ENCODE measurements at regions not wholly inside any gene's neighbourhood (a gene's known extent, or its start where the extent isn't known, plus 50 kb on each side); places are given as distances from the start of the nearest gene placed in this dataset.
"Not testable (repeated sequence)": the region's sequence is repeated elsewhere in the genome, so short reads cannot be mapped to it uniquely, and the experiment has no call there.

DNA sequence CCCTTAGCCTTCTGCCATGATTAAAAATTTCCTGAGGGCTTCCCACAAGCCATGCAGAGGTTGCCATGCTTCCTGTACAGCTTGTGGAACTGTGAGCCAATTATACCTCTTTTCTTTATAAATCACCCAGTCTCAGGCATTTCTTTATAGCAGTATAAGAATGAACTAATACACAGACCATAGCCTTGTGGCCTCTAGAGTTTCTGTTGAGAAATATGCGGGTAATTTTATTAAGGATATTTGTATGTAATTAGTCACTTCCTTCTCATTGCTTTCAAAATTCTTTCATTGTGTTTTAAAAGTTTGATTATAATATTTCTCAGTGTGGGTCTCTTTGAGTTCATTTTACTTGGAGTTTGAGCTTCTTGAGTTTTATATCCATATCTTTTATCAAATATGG lies 484.9 kb downstream of the COL12A1 start:
- no peak for DNase-seq (ENCODE audit: low spot score)

DNA sequence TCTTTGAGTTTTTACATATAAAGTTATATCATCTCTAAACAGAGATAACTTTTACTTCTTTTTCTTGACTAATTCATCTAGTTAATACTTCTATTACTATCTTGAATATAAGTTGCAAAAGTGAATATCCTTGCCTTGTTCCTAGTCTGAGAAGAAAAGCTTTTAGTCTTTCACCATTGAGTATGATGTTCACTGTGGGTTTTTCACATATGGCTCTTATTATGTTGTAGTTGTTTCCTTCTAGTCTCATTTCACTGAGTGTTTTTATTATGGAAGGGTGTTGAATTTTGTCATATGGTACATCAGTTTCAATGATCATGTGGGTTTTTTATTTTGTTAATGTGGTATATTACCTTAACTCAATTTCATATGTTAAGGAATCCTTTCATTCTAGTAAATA lies 488.3 kb downstream of the COL12A1 start:
- no peak for DNase-seq (ENCODE audit: low spot score)

DNA sequence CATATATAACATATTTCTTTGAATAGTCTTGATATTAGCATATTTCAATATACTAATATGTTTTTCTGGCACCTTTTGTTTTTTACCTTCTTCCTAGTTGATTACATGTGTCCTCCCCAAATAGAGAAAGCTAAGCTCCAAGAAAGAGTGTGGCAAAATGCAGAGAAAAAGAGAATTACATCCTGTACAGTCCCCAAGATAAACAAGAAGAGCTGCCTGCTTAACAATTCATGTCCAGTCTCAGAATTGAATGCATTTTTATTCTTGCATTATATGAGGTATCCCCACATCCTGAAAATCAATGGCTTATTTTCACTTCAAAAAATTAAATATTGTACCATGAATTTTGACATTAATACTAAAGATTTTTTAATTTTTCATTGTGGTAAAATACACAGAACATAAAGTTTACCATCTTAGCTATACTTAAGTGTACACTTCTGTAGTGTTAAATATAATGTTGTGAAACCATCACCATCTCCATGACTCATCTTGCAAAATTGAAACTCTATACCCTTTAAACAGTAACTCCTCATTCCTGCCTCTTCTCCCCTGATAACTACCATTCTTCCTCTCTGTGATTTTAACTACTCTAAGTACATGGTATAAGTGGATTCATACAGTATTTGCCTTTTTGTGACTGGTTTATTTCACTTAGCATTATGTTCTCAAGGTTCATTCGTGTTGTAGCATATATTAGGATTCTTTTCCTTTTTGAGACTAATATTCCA lies 490.3 kb downstream of the COL12A1 start:
- DNase-seq (ENCODE audit: low spot score): peak; percentile 1

DNA sequence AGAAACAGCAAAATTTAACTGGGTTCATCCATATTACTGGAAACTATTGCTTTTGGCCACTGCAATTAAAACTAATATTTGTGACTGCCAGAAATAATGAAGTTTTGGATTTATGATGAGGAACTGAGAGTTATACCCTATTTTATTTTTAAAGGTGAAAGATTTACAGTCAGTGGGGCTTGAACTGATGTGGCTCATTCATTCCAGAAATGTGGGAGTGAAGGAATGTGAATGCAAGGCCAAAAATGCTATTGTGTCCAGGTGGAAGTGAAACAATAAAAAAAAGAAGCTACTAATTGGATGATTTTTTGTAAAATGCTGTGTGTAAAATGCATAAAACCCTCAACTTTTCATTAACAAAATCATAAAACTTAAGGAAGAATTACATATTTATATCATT lies 491.9 kb downstream of the COL12A1 start:
- DNase-seq (ENCODE audit: low spot score): no peak

DNA sequence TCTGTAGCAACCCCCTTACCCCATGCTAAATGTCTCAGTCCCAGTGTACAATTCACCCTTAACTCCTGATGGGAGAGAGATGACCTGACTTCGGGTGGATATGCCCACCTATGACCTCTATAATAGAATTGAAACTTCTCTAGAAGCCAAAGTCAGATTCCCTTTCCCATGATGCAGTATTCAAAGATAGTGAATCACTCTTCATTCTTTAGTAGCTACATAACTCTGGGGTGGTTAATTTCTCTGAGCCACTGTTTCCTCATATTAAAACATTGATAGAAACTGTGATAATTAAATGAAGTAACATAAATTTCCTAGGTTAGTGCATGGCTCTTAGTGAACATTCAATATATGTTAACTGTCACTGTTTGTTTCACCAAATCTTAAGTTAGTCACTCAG lies 500.4 kb downstream of the COL12A1 start:
- no peak for DNase-seq (ENCODE audit: low spot score)

DNA sequence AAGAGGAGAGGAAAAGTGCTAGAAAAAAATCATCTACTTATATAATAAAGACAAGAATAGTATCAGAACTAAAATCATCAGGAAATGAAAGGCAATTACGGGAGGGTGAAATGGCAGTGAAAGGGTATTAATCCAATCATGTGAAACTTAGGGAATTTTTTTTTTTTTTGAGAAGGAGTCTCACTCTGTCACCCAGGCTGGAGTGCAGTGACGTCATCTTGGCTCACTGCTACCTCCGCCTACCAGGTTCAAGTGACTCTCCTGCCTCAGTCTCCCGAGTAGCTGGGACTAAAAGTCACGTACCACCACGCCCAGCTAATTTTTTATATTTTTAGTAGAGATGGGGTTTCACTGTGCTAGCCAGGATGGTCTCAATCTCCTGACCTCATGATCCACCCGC lies 501.3 kb downstream of the COL12A1 start:
- DNase-seq (ENCODE audit: low spot score): not testable (repeated sequence)

DNA sequence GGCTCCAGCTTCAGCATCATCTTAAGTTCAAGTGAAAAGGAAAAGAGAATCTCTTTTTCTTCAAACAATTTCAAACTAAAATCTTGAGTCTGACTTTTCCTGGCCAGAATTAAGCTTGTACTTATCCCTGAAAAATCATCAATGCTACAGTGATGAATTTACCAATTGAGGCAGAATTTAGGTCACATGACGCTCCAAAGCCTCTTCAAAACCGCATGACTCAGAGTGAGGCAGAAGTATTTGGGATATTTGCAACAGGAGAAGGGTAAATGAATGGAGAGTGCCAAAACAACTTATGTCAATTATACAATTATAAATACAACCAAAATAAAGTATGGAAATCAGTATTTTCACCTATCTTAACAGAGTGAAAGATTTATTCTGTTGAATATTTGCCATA lies 515.5 kb downstream of the COL12A1 start:
- DNase-seq (ENCODE audit: low spot score): no peak

DNA sequence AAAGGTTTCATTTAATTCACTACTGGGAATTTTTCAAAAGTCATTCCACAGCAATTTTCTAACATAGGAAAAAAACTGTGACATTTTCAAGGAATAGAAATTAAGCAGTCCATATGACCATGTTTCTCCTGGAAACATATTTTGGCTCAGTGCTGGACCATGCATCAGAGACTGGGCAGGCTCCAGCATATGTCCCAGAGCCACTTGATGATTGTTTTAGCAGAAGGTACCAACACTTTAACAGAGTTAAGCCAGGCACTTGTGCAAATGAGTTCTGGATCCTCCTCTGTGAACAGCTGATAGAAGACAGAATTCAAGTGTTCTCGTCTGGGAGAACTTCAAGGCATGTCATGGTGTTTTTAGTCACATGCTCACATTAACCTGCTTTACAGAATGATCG lies 516.3 kb downstream of the COL12A1 start:
- no peak for DNase-seq (ENCODE audit: low spot score)

DNA sequence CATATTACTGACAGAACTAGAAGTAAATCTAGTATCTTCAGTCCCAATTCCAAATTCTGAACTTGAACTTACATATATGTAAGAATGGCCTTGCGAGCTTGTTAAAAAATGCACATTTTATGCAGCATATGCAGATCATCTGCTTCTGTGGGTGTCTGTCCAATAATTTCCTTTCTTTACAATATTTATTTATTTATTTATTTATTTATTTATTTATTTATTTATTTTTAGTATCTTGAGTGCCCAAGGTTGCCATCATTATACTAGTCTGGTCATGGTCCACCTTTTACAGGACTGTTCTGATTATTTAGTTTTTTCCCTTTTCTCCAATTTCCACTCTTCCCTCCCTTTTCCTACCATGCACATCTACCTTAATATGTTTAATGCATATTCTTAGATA lies 528.4 kb downstream of the COL12A1 start:
- DNase-seq (ENCODE audit: low spot score): no peak

DNA sequence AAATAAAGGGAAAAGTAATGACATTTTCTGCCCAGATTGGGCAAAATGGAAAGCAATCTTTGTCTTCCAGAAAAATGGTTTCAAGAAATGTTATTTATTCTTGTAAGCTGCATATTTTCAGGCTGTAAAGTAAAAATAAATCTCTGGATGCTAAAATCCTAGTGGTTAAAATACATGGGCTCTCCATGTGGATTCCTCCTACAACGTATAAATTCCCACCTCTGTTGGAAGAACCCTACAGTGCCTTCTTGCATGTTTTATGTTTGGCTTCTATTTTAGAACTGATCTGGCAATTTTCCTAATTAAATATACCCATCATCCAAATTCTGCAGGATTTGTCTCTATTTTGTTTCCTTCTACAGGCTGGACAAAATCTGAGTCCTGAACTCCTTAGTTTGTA lies 528.9 kb downstream of the COL12A1 start:
- no peak for DNase-seq (ENCODE audit: low spot score)

DNA sequence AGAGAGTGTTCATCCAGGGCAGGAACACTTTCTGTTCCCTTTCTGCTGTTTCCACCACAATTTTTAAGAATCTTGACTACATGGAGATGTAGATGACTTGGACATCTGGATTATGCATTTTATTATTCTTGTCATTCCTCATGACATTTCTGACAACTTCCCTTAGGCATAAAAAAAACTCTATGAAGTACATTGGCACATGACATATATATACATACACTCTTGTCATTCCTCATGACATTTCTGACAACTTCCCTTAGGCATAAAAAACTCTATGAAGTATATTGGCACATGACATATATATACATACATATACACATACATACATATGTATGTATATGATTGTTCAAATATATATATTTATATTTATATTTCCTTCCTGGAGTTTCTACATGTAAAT lies 531.5 kb downstream of the COL12A1 start:
- no peak for DNase-seq (ENCODE audit: low spot score)

DNA sequence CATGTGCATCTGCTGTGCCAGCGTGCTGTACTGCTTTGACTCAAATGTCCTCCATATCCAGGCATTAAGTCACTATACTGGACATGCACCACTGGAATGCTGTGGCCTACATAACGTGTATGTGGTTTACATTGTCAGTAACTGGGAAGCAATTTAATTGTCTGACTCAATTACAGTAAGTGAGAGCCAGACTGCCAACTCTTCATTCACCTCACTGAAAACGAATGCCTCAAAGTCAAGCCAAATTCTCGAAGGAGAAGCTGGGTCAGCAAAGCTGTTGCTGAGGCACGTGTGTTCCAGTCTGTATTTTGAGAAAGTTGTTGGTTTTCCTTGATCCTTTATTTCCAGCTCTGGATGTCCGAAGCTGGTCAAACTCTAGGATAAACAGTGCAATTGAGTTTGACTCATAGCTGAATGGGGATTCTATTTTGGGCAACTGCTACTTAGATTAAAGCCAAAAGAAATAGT lies 534.3 kb downstream of the COL12A1 start:
- DNase-seq (ENCODE audit: low spot score): peak; percentile 57

DNA sequence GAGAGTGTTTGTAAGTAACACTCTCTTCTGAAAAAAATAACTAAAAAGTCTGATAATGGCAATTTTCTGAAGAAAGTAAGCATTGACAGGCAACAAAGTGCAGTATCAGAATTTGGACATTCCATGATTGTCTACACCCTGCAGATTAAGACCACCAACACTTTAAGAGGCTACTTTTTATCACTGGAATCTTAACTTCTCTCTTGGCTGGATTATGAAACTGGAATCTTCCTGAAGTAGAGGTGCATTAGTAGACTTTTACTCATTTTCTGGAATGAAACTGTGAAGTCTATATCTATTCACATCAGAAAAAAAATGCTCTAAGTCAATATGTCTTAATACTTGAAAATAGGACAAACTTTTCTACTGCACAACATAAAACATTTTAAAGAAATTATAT lies 547.5 kb downstream of the COL12A1 start:
- DNase-seq (ENCODE audit: low spot score): no peak

DNA sequence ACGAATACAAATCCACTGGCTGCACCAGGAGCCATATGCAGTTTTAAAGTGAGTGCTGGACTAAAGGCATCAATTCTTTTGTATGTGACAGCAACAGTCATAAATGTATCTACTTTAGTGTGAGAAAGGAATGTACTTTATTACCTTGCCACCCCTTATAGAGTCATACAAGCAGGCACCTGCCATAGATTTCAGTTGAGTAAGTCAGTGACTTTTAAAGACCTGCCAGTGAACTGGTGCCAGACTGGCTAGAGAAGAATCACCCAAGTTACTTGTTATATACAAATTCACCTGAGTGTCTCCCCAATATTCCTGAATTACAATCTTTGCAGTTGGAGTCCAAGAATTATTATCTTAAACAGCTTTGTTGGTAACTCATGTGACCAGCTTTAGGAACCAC lies 547.9 kb downstream of the COL12A1 start:
- no peak for DNase-seq (ENCODE audit: low spot score)

DNA sequence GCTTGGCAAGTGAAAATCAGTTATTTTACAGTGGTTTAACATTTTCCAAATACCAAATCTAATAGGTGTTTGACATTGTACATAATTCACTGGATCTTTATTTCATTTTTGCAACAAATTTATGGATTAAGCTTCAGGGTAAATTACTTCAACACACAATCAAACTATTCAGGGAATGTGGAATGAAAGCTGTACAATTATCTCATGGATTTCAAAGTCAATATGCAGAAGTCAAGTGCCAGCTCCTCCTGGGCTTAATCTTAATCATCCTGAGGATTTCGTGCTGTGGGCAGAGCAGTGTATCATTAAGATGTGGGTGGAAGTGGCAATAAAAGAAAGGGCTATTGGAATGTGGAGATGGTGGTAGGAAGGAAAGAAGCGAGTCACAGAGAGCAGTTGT lies 548.8 kb downstream of the COL12A1 start:
- no peak for DNase-seq (ENCODE audit: low spot score)

DNA sequence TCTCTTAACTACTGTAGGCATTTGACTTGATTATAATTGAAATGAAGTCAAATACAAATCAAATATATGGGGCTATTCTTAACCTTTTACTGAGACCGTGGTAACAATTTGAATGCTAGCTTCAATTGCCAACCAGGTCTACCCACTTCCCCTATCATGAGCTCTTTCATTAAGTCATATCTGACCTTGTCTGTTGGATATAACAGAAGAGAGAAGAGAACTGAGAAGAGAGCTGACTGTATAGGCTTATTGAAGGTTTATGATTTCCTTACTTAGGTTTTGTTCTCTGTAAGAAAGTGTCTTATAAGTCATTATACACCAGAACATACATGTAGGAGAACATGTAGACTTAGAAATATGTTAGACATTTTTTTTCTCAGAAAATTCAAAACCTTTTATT lies 549.4 kb downstream of the COL12A1 start:
- no peak for DNase-seq (ENCODE audit: low spot score)

DNA sequence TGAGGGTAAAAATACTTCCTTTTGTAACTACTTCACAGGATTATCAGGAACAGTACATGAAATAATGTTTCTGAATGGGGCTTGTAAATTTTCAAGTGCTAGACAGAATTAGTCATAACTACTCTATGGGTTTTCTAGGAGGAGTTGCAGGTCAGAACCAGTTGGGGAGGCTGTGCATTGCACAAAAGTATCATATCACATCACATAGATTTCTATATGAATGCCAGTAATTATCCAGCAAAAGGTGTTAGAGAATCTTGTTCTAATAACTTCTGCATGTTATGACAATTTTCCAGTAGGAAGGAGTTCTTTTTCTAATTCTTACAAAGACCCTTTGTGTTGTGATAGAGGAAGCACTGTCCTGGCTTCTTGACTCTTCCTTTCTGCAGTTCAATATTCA lies 551.6 kb downstream of the COL12A1 start:
- no peak for DNase-seq (ENCODE audit: low spot score)

DNA sequence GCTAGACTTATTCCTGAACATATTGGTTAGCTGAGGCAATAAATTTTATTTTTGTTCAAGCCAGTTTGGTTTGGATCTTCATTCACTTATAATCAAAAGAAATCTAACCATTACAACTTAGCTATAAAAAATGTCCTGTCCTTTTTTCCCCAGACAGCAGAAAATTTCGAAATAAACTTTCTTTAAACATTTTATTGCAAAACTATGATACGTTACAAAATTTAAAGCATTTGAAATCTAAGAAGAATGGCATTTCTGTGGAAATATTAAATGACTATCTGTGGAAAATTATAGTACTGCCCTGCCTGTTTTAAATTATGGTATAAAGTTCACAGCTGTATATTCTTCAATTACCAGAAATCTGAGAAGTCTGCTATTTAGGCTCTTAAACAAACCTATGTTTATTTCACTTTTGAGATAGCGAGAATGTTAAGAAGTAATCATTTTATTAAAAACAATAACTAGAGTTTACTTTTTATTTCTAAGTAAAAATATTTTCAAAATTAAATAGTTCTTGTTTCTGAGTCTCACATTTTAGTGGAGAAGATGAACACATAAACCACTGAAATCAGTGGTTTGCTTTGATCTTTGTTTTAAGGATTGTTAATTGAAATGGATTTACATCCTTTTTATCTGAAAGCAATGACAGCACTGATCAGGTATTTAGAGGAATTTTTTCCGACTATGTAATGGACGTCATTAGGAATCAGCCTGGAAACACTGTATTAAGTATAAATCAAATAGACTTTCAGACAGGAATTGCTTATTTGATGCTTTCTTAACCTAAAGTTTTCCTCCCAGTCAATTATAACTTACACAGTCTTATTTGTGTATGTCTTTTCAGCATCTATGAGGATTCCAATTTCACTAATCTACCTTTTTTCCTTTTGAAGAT lies 553.7 kb downstream of the COL12A1 start:
- no peak for DNase-seq (ENCODE audit: low spot score)

DNA sequence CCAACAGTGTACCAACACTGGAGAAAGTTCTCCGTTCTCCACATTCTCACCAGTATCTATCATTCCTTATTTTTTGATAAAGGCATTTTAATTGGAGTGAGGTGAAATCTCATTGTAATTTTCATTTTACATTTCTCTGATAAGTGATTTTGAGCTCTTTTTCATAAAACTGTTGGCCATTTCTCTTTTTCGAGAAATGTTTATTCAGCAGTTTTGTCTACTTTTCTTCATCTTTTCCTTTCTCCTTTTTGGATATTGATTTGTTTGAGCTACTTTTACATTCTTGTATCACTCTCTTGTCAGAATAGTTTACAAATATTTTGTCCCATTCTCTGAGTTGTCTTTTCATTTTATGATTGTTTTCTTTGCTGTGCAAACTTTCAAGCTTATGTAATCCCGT lies 555.2 kb downstream of the COL12A1 start:
- DNase-seq (ENCODE audit: low spot score): no peak

DNA sequence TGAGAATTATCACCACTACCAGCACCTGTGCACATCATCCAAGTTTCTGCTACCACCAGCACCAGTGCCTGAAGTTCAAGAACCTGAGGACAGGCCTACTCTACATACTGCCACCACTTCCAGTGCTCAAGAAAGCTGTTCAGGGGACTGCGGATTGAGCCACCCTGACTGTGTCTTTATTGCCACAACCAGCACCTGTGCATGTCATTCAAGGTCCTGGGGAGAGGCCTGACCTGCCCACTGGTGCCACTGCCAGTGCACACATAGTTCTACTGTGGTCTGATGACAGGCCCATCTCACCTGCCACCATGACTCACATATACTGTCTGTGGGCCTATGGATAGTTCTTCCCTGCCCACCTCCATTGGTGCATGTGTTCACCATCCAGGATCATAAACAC lies 559.4 kb downstream of the COL12A1 start:
- DNase-seq (ENCODE audit: low spot score): no peak

DNA sequence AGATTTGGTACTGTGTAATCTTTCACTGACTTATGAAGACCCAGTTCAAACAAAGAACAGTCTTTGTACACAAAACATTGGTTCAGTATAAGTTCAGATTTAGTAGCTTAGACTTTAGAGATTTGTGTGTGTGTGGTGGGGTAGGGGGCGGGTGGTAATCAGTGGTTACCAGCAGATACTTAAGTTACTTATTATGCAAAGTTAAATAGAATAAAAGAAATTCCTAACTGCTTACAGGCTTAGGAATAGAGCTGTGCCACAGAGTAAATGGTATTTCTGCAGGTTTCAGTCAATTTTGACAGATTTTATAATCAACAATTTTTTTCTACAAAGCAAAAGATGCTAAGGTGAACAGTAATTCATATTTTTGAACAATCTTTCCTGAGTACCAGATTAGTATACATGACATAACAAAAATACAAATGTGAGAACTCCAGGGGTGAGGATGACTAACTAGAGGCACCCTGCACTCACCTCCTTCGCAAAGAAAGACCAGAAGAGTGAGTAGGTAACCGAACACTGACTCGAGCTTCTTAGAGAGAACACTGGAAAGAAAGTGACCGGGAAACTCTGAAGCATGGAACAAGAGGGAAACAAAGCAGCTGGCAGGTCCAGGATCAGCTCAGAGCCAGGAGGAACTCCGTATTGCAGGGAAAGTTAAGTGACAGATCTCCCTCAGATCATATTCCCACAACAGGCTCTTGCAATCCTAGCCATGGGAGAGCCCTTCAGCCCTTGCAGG lies 560.6 kb downstream of the COL12A1 start:
- DNase-seq (ENCODE audit: low spot score): no peak

DNA sequence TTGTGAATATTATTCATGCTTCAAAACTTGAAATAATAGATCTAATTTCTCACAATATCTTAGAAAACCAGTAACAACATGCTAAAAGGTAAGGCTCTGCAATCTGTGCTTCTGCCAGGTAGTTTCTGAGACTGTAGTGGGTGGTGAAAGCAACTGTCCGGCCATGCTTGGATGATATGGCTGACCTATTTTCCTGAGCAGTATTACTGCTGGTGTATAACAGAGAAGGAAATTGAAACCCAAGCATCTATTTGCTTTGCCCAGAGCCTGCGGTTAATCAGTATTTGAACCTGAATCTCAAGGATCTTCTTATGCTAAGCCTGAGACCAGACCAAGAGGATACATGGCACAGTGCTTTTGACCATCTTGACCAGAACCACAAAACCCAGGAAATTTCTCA lies 563.8 kb downstream of the COL12A1 start:
- DNase-seq (ENCODE audit: low spot score): no peak

DNA sequence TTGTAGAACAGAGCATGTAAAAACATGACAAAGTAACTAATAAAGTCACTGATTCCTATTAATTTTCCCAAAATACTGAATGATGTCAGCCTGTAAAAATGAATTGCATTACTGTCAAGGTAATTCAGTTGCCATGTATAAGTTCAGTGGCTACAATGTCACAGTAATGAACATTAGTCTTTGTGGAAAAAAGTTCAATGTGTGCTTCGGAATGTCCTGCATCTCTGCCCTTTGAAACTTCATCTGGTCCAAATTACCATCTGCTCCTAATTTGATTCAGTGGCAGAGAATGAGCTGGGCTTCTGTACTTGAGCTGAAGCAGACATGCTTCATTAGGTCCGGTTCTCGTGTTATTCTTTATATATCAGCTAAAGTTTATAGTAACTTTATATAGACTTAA lies 567.4 kb downstream of the COL12A1 start:
- DNase-seq (ENCODE audit: low spot score): no peak

Measured in A172 (cell line).